Peyer's patch (tissue), 4 donors: ENCODE measurements at regions not wholly inside any gene's neighbourhood (a gene's known extent, or its start where the extent isn't known, plus 50 kb on each side); places are given as distances from the start of the nearest gene placed in this dataset.

Experiments
- DNase-seq, 3 donors: peaks; one replicate each; pipeline ENCODE4 v3.0.0-alpha.2; 2017 to 2019
- H3K27ac ChIP-seq, 4 donors: fragments of 200-600 bp; sonication (generic); one replicate each; pipeline ENCODE4 v1.5.1; 2016 to 2019
- H3K27me3 ChIP-seq, 2 donors: fragments of 200-600 bp; sonication (generic); one replicate each; pipeline ENCODE4 v1.5.1; 2019
- H3K36me3 ChIP-seq, 3 donors: fragments of 200-600 bp; sonication (generic); one replicate each; pipeline ENCODE4 v1.5.1; 2016 to 2019
- H3K4me1 ChIP-seq, 4 donors: fragments of 200-600 bp; sonication (generic); one replicate each; pipeline ENCODE4 v1.5.1; 2016 to 2019
- H3K4me3 ChIP-seq, 4 donors: fragments of 200-600 bp; sonication (generic); 1 replicate in 3 of 4; 2 replicates in 1 of 4; pipeline ENCODE4 v1.5.1; 2016 to 2019; ENCODE audit warnings: mild to moderate bottlenecking in 1 of 4
- H3K9me3 ChIP-seq, 4 donors: fragments of 200-600 bp; sonication (generic); one replicate each; pipeline ENCODE4 v1.5.1; 2016 to 2019; ENCODE audit warnings: mild to moderate bottlenecking in 1 of 4
- POLR2A ChIP-seq, 2 donors: fragments of 450-650 bp; IDR thresholded peaks; one replicate each; pipeline ENCODE4 v1.5.1; 2017; ENCODE audit warnings: antibody characterized with exemption in 2 of 2, mild to moderate bottlenecking in 2 of 2, moderate library complexity in 2 of 2
- TF ChIP-seq, protein P1 (sequence below), 6 experiments: fragments of 450-650 bp in 4 of 6; fragments of 200-600 bp in 2 of 6; sonication (generic) in 1 of 6; IDR thresholded peaks; one replicate each; pipeline ENCODE4 v1.5.1; 2017 to 2019; ENCODE audit warnings: antibody characterized with exemption in 6 of 6, mild to moderate bottlenecking in 3 of 6, moderate library complexity in 1 of 6

DNA sequence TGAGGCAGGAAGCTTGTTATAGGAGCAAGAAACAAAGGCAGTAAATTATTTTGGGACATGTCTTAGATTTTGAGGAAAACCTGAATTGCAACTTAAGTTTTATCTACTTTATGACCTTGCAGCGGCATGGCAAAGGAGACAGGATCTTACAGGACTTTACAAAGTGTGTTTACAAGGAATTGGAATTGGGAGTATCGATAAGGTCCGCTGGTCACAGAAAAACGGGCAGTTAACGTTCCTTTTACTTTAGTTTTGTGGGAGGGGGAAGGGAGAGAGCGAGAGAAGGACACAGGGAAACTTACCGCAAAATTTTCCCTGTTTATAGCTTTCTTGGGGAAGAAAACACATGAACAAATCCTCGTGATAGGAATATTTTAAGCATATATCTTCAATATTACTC is 1607.2 kb downstream of the GRIK2 start:
- peaks cover 0 to 4% (median 0%) of the 10 kb centered on the region in 4 donors for H3K9me3 ChIP-seq
- no peak overlapping the region for H3K4me3 ChIP-seq
- H3K4me1 ChIP-seq: no peaks in the 10 kb centered on the region
- H3K27ac ChIP-seq: no peak overlapping the region
- H3K36me3 ChIP-seq: no peaks in the 10 kb centered on the region
- TF ChIP-seq, protein P1, sequence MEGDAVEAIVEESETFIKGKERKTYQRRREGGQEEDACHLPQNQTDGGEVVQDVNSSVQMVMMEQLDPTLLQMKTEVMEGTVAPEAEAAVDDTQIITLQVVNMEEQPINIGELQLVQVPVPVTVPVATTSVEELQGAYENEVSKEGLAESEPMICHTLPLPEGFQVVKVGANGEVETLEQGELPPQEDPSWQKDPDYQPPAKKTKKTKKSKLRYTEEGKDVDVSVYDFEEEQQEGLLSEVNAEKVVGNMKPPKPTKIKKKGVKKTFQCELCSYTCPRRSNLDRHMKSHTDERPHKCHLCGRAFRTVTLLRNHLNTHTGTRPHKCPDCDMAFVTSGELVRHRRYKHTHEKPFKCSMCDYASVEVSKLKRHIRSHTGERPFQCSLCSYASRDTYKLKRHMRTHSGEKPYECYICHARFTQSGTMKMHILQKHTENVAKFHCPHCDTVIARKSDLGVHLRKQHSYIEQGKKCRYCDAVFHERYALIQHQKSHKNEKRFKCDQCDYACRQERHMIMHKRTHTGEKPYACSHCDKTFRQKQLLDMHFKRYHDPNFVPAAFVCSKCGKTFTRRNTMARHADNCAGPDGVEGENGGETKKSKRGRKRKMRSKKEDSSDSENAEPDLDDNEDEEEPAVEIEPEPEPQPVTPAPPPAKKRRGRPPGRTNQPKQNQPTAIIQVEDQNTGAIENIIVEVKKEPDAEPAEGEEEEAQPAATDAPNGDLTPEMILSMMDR (IDR thresholded peaks at IDR 0.05): no peak
- TF ChIP-seq POLR2A (IDR thresholded peaks at IDR 0.05): no peak
- H3K27me3 ChIP-seq: no peaks in the 10 kb centered on the region
- DNase-seq: no peak

DNA sequence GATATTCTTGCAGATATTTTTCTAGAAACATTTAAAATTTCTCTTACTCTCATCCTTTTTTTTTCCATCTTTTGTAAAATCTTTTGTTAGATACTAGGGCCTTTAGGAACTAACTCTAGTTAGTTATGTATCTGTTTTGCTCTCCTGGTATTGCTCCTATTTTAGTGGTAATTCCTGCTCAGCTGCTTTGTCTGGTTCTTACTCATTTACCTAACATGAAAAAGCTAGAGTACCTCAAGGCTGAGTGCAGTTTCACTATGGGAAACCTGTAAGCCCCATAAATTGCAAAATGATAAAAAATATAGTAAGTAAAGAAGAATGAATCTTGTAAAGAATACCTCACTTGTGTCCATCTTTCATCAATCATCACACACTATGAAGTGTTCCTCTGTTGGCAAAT is 1602.0 kb downstream of the GRIK2 start:
- Histone ChIP-seq H3K36me3 (no peaks in the 10 kb centered on the region), H3K4me1 (no peaks in the 10 kb centered on the region), H3K4me3 (no peak overlapping the region), H3K9me3 (peaks cover 0 to 2% (median 0%) of the 10 kb centered on the region in 4 donors), H3K27me3 (no peaks in the 10 kb centered on the region), H3K27ac (no peak overlapping the region)
- DNase-seq: no peak
- TF ChIP-seq, protein P1 (IDR thresholded peaks at IDR 0.05): no peak
- TF ChIP-seq POLR2A (IDR thresholded peaks at IDR 0.05): no peak

DNA sequence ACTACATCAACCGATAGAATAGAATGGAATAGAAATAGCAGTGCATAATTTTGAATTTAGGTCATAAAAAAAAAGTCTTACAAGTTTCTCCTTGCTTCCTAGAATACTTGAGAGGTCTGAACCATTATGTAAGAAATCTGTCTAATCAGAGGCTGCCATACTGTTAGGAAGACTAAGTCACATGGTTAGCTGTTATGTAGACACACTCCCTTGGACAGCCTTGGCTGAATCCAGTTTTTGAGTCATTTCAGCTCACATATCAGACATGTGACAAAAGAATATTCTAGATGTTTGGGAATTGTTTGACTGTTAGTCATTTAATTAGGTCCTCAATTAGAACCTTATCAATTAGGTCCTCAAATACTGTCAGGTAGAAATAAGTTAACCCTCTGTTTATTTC is 1601.4 kb downstream of the GRIK2 start:
- Histone ChIP-seq H3K27me3 (no peaks in the 10 kb centered on the region), H3K27ac (no peak overlapping the region), H3K9me3 (no peaks in the 10 kb centered on the region), H3K4me3 (no peak overlapping the region), H3K36me3 (no peaks in the 10 kb centered on the region), H3K4me1 (no peaks in the 10 kb centered on the region)
- TF ChIP-seq, protein P1 (IDR thresholded peaks at IDR 0.05): no peak
- TF ChIP-seq POLR2A (IDR thresholded peaks at IDR 0.05): no peak
- DNase-seq: no peak

DNA sequence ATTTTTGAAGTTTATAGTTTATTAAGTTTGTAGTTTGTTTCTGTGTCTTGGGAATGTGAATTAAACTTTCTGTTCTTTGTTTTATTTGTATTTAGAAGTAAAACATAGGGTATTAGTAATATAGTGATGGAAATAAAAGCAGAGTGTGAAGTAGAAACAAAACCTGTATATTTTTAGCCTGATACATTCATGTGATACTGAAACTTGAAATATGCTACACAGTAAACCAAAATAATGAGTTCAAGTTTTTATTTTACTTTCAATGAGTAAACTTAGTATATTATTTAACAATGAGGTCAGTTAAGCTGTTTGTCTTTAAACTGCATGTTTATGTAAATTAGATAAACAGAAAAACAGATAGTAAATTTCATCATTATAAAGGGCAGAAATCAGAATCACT is 1592.6 kb downstream of the GRIK2 start:
- H3K27ac ChIP-seq: no peak overlapping the region
- TF ChIP-seq, protein P1 (IDR thresholded peaks at IDR 0.05): no peak
- TF ChIP-seq POLR2A (IDR thresholded peaks at IDR 0.05): no peak
- no peak for DNase-seq
- H3K9me3 ChIP-seq: no peaks in the 10 kb centered on the region
- no peaks in the 10 kb centered on the region for H3K36me3 ChIP-seq
- H3K27me3 ChIP-seq: no peaks in the 10 kb centered on the region
- H3K4me1 ChIP-seq: no peaks in the 10 kb centered on the region
- no peak overlapping the region for H3K4me3 ChIP-seq

DNA sequence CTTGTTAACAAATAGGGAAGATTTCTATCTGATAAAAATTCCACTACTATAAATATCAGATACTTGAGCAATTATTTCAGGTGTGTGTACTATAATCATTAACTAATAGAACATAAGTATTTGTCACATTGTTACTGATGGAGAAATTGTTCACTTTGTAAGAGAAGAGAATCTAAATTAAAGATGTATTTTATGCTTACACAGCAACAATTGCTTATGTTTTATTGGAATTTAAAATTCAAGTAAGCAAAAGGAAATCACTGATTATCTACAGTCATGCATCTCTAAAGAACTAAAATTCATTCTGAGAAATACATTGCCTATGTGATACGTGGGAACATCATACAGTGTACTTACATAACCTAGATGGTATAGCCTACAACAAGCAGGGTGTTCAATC is 1590.8 kb downstream of the GRIK2 start:
- Histone ChIP-seq H3K9me3 (no peaks in the 10 kb centered on the region), H3K4me1 (no peaks in the 10 kb centered on the region), H3K27ac (no peak overlapping the region), H3K36me3 (no peaks in the 10 kb centered on the region), H3K4me3 (no peak overlapping the region), H3K27me3 (no peaks in the 10 kb centered on the region)
- no peak for TF ChIP-seq POLR2A (IDR thresholded peaks at IDR 0.05)
- TF ChIP-seq, protein P1 (IDR thresholded peaks at IDR 0.05): no peak
- no peak for DNase-seq

DNA sequence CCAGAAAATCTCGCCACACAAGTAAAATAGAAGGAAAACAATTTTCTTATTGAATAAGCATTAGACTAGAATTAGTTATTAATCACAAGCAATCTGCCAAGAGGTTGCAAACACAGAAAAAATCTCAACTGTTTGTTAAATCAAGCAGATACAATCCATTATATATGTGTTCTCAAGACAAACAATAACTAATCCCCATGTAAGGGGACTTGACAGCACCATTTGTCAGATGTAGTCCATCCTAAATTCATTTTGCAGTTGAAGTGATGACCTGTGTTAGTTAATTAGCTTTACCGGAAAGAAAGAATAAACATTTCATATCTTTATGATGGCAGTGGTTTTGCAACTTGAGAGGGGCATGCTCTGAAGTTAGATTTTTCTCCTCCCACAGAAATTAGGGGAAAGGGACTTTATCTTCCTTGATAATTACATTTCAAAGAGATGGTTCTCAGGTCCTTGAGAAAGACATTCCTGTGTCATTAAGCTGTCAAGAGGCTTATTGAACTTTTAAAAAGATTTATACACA is 1588.0 kb downstream of the GRIK2 start:
- Histone ChIP-seq H3K4me1 (no peaks in the 10 kb centered on the region), H3K9me3 (no peaks in the 10 kb centered on the region), H3K27ac (no peak overlapping the region), H3K27me3 (no peaks in the 10 kb centered on the region), H3K4me3 (no peak overlapping the region), H3K36me3 (no peaks in the 10 kb centered on the region)
- TF ChIP-seq, protein P1 (IDR thresholded peaks at IDR 0.05): no peak
- no peak for TF ChIP-seq POLR2A (IDR thresholded peaks at IDR 0.05)
- no peak for DNase-seq
